ENCODE measurements at regions not wholly inside any gene's neighbourhood (a gene's known extent, or its start where the extent isn't known, plus 50 kb on each side); places are given as distances from the start of the nearest gene placed in this dataset.
"Not testable (repeated sequence)": the region's sequence is repeated elsewhere in the genome, so short reads cannot be mapped to it uniquely, and the experiment has no call there.

- not testable (repeated sequence) for DNase-seq
Observed at GRCh38 chr9:87049929-87050608, 102.8 kb upstream of the GAS1 start.

- no peak for DNase-seq
Observed at GRCh38 chr9:87054999-87055686, 107.8 kb upstream of the GAS1 start.

GRCh38 chr9:87059772-87060171, 112.5 kb upstream of the GAS1 start:
- no peak for DNase-seq

DNA sequence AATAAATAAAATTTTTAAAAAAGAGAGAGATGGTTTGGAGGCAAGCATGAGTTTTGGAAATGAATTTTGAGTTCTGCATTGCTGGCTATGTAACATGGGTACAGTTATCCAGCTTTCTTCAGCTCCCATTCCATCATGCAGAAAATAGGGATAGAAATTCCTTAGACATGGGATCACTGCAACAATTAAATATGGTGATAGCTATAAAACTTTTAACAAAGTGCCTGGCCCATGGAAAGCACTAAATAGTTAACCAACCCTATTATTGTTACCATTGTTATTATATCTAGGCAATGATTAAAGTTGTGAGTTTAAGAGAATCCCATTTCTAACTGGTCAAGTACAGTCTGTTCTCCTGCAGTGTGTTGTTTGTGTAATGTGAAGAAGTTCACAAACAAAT, 115.4 kb upstream of the GAS1 start:
- no peak for DNase-seq

GRCh38 chr9:87063246-87063645, 115.9 kb upstream of the GAS1 start:
- no peak for DNase-seq

GRCh38 chr9:87063871-87064270, 116.6 kb upstream of the GAS1 start:
- no peak for DNase-seq

DNA sequence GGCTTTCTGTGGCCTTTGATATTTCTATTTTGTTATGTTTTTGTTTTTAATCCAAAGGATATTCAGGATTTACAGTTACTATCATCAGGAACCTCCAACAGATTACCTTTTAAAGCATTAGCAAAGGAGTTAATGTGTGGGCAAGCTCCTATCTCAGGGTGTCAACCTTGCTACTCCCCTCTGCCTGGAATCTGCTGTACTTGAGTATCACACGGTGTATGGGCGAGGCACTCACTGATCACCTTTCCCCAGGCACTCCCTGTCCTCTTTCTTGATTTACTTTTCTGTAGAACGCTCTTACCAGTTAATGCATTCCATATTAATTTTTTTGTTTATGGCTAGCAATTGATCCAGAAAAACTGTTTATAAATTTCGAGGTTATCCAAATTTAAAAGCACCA, 117.0 kb upstream of the GAS1 start:
- DNase-seq, result no peak

DNA sequence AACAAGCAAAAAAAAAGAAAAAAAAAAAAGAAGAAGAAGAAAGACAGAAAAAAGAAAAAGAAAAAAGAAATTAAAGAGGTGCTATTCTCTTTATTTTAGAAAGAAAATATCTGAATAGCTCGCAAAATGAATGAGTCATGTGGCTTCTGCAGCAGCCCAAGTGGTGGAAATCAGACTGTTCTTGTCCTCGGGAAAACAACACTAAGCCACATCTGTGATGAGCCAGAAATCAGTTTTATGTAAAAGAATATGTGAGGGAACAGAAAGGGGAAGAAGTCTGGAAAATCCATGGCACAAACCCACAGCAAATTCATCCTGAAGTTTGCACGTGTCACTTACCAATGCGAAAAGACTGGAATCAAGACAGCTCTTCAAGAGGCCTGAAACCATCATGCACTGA, 118.7 kb upstream of the GAS1 start:
- no peak for DNase-seq

DNA sequence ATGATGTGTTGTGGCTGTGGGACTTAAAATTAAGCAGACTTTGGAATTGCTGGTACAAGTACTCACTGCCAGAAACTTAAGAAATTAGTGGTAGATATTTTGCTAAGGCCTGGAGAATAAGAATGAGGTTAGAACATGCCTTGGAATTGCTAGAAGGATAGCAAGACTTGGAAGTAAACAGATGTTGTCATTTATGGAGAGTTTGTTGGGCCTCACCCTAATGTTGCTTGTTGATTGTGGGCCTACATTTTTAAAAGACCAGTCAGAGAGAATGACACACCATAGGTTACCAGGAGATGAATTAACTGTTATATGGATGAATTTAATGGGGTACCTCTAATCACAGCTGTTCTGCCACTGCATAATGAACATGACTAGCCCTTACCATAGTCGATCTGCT, 120.1 kb upstream of the GAS1 start:
- DNase-seq, result no peak

GRCh38 chr9:87068177-87068840, 121.0 kb upstream of the GAS1 start:
- DNase-seq, result no peak

GRCh38 chr9:87069690-87070089, 122.4 kb upstream of the GAS1 start:
- DNase-seq, result no peak

- no peak for DNase-seq
Observed at GRCh38 chr9:87070336-87070735, 123.0 kb upstream of the GAS1 start.

GRCh38 chr9:87071473-87071872, 124.2 kb upstream of the GAS1 start:
- no peak for DNase-seq

DNA sequence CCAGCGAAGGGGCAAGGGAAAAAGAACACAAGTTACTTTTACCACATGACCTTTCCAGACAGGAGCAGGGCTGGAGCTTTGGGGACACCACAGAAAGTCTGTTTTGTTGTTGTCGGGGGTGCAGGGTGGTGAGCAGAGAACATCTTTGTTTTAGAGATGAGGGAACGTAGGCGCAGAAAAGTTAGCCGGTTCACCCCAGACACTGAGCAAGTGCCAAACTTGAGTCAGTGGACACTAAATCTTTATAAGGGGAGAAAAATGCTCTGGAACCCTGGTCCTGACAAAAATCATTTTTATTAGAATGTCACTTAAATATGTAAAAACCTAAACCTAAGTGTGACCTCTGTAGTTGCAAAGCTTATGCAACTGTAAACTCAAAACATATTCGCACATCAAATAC, 126.4 kb upstream of the GAS1 start:
- DNase-seq, result no peak

- no peak for DNase-seq
Observed at GRCh38 chr9:87075537-87075936, 128.2 kb upstream of the GAS1 start.

- no peak for DNase-seq
Observed at GRCh38 chr9:87076825-87077224, 129.5 kb upstream of the GAS1 start.

- DNase-seq, result no peak
Observed at GRCh38 chr9:87077986-87078385, 130.7 kb upstream of the GAS1 start.

DNA sequence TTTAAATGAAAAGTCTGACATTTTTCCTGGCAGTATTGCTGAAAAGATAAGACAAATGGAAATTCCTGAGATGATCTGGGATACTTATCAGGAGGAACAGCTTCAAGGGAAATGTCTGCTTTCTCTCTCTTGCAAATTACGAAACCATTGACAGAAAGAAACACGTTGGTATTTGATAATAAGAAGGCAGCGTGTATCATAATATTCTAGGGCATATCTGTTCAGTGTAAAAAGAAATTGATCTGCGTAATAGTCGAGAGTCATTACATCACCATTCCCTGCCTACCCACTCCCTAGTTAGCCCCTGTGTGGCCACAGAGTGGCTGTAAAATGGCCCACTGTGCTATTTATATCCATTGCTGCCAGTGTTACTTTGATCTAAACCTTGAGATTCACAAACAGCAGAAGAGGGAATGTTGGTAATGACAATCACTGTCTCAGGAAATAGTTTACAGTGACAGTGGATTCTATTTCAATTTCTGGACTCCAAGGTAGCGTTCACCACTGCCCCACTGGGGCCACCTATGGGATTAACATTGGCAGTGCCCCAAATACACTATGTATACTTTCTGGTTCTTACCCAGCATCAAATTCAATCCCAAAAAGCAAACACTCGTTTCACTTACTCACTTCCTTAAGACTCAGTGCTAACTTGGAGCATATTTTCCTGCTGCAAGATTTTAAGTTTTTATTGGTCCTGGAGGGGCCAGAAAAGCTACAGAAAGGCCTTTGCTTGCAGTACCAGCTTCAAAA, 133.4 kb upstream of the GAS1 start:
- DNase-seq, result peak in 1 of 2 experiments; percentile 22

- DNase-seq, result no peak
Observed at GRCh38 chr9:87081503-87081902, 134.2 kb upstream of the GAS1 start.

- DNase-seq, result no peak
Observed at GRCh38 chr9:87083986-87084385, 136.7 kb upstream of the GAS1 start.

- DNase-seq, result no peak
Observed at GRCh38 chr9:87084407-87084806, 137.1 kb upstream of the GAS1 start.

DNA sequence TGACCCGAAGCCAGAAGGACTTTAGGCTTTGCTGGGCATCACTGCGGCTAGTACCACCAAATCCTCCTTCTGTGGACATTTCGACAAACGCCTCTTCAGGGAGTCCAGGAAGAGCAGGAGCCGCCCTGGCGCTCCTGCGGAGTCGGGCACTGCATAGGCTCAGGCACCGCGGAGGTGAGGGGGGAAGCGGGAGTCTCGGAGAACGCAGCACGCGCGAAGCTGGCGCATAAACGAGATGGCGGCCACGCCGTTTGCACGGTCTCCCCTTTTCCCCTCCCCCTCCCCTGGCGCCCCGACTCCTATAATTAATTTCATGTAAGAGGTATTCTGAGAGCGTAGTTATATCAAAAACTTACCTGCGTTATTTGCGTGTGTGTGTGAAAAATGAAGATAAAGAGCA, 137.8 kb upstream of the GAS1 start:
- no peak for DNase-seq

DNA sequence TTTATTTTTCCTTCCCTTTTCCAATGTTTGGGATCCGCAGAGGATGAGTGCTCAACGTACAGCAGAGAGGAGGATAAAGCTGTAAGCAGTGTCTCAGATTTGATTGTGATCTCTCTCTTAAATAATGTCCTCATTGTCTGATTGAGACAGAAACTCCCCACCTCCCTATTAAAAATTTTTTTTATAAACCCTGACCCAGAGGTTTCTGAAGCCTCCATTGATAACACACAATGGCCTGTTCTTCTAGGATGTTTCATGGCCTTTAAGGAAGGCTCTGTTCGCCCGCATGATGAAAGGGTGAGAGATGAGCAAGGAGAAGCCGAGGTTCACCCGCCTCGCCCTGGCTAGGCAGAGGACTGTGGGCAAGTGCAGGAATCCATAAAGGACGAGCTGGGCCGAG, 138.2 kb upstream of the GAS1 start:
- no peak for DNase-seq
